K562 (cell line): ENCODE measurements at regions not wholly inside any gene's neighbourhood (a gene's known extent, or its start where the extent isn't known, plus 50 kb on each side); places are given as distances from the start of the nearest gene placed in this dataset.

Experiments
- ATAC-seq: fragments of 200-7000 bp; cut with Tn5 transposase; 3 replicates; pipeline ENCODE4 v1.9.1; 2020; ENCODE audit warnings: moderate library complexity
- BruUV-seq: library from RNA; stranded (reverse); fragments of 400-500 nt; replicated peaks from 2 replicates; lab custom pipeline; 2021; lab: Mats Ljungman, UMichigan
- CTCF ChIA-PET: fragments of 300-600 bp; formaldehyde crosslinking; extraction: SDS; loops from one replicate; lab custom pipeline; 2021; ENCODE audit warnings: low intra/inter-chr PET ratio; lab: Yijun Ruan, JAX
- POLR2A ChIA-PET: fragments of 300-600, 350-650 bp; sonication (Branson Sonifier 250); formaldehyde crosslinking; extraction: SDS; loops from one replicate; lab custom pipeline; 2021; ENCODE audit warnings: antibody characterized with exemption, inconsistent platforms; lab: Yijun Ruan, JAX
- DNase-seq, 4 experiments: peaks; one replicate each; pipeline versions ENCODE4 v3.0.0 to v3.0.0-alpha.2; 2011 to 2018; ENCODE audit warnings: low spot score in 3 of 4, mixed read lengths in 3 of 4; ENCODE audit errors: extremely low read depth in 1 of 4
- FAIRE-seq: peaks from 2 replicates; lab custom pipeline; 2011; peaks lifted over from hg19 to GRCh38; lab: Jason Lieb, UNC
- H2AFZ ChIP-seq: 2 replicates; pipeline ENCODE4 v1.6.0; 2011; ENCODE audit warnings: low read depth, low read length, control low read depth, inconsistent platforms
- H3K27ac ChIP-seq: fragments of 200-600 bp; 3 replicates; pipeline ENCODE4 v1.8.0; 2011; ENCODE audit warnings: low read depth, mild to moderate bottlenecking, control low read depth, inconsistent platforms, low read length, moderate library complexity, mixed read lengths; ENCODE audit errors: extremely low read depth
- H3K27me3 ChIP-seq, 2 experiments: fragments of 300-600 bp in 1 of 2; 2 replicates in 1 of 2; 3 replicates in 1 of 2; pipeline versions ENCODE4 v1.6.0 to v1.8.0; 2011; ENCODE audit warnings: inconsistent platforms in 2 of 2, low read length in 2 of 2, mild to moderate bottlenecking in 1 of 2, mixed read lengths in 1 of 2, moderate library complexity in 1 of 2; ENCODE audit not compliant: control insufficient read depth in 2 of 2, insufficient read depth in 2 of 2
- H3K36me3 ChIP-seq: fragments of 300-600 bp; 3 replicates; pipeline ENCODE4 v1.8.0; 2011; ENCODE audit warnings: mild to moderate bottlenecking, low read length, inconsistent platforms; ENCODE audit not compliant: control insufficient read depth, insufficient read depth
- H3K4me1 ChIP-seq, 2 experiments: fragments of 200-600 bp in 1 of 2; replicated peaks in 1 of 2; 2 replicates in 1 of 2; 3 replicates in 1 of 2; pipeline versions ENCODE4 v1.5.1 to v1.8.0; 2011; ENCODE audit warnings: inconsistent platforms in 2 of 2, low read length in 2 of 2, mild to moderate bottlenecking in 1 of 2, mixed read lengths in 1 of 2, moderate library complexity in 1 of 2; ENCODE audit not compliant: control insufficient read depth in 2 of 2, insufficient read depth in 2 of 2
- H3K4me2 ChIP-seq: 2 replicates; pipeline ENCODE4 v1.6.1; 2011; ENCODE audit warnings: low read length, control low read depth, inconsistent platforms, mixed read lengths; ENCODE audit not compliant: insufficient read depth
- H3K4me3 ChIP-seq: fragments of 200-600 bp; sonication (generic), shearing (Covaris generic); 2 replicates; pipeline ENCODE4 v1.5.1; 2016; ENCODE audit warnings: control low read depth, inconsistent platforms
- H3K79me2 ChIP-seq: fragments of 200-600 bp; 3 replicates; pipeline ENCODE4 v1.8.0; 2011; ENCODE audit warnings: low read length, inconsistent platforms; ENCODE audit not compliant: control insufficient read depth, insufficient read depth
- H3K9ac ChIP-seq, 2 experiments: 2 replicates each; pipeline versions ENCODE4 v1.6.0 to v1.6.1; 2011; ENCODE audit warnings: low read depth in 2 of 2, low read length in 2 of 2, control low read depth in 1 of 2, inconsistent platforms in 1 of 2, mild to moderate bottlenecking in 1 of 2, mixed read lengths in 1 of 2; ENCODE audit not compliant: insufficient read depth in 1 of 2
- H3K9me1 ChIP-seq: one replicate; pipeline ENCODE4 v1.6.0; 2011; ENCODE audit warnings: inconsistent platforms, mild to moderate bottlenecking, low read length, moderate library complexity; ENCODE audit not compliant: control insufficient read depth, insufficient read depth
- H3K9me3 ChIP-seq: replicated peaks from 2 replicates; pipeline ENCODE4 v1.5.1; 2011; ENCODE audit warnings: low read depth, low read length, inconsistent platforms; ENCODE audit not compliant: control insufficient read depth, insufficient read depth
- H4K20me1 ChIP-seq: replicated peaks from 2 replicates; pipeline ENCODE4 v1.6.1; 2011; ENCODE audit warnings: low read length, inconsistent platforms, mixed read lengths; ENCODE audit not compliant: control insufficient read depth, insufficient read depth
- CSDE1 ChIP-seq, 2 experiments: fragments of 450-650 bp; IDR thresholded peaks; 2 replicates each; pipeline ENCODE4 v1.6.1; 2016; ENCODE audit warnings: mild to moderate bottlenecking in 1 of 2
- ETV6 ChIP-seq, 3 experiments: fragments of 150-350 bp in 1 of 3; sonication (generic) in 1 of 3; formaldehyde crosslinking in 1 of 3; IDR thresholded peaks; 2 replicates each; pipeline versions ENCODE4 v1.6.1 to v1.8.0; 2014 to 2022; ENCODE audit warnings: borderline replicate concordance in 2 of 3, low read depth in 2 of 3, antibody characterized with exemption in 1 of 3, low read length in 1 of 3, mild to moderate bottlenecking in 1 of 3, missing genetic modification reagents in 1 of 3
- FIP1L1 ChIP-seq: fragments of 200-400 bp; formaldehyde crosslinking; IDR thresholded peaks from 2 replicates; pipeline ENCODE4 v1.6.1; 2018; ENCODE audit warnings: mild to moderate bottlenecking, low read depth, low read length; ENCODE audit not compliant: poor library complexity, severe bottlenecking
- FOXJ2 ChIP-seq: fragments of 200-800 bp; sonication (Bioruptor generic); IDR thresholded peaks from 2 replicates; pipeline ENCODE4 v1.6.1; 2016; ENCODE audit warnings: missing genetic modification characterization, missing compliant biosample characterization
- GTF2A2 ChIP-seq: IDR thresholded peaks from 2 replicates; pipeline ENCODE4 v1.6.1; 2016; ENCODE audit warnings: mild to moderate bottlenecking, missing genetic modification characterization, missing compliant biosample characterization
- GTF2F1 ChIP-seq: IDR thresholded peaks from 2 replicates; pipeline ENCODE4 v1.6.1; 2011; ENCODE audit warnings: low read depth, low read length, improper control_type of control experiment
- PHF21A ChIP-seq: fragments of 450-650 bp; IDR thresholded peaks from 2 replicates; pipeline ENCODE4 v1.6.1; 2017; ENCODE audit warnings: low read depth, borderline replicate concordance
- RAD21 ChIP-seq, 2 experiments: fragments of 250-450 bp in 1 of 2; fragments of 450-650 bp in 1 of 2; sonication (Bioruptor Pico) in 1 of 2; formaldehyde crosslinking in 1 of 2; IDR thresholded peaks in 1 of 2; conservative IDR thresholded peaks in 1 of 2; 2 replicates each; pipeline versions ENCODE4 v1.4.0 to v1.8.0; 2020 to 2022; ENCODE audit warnings: mild to moderate bottlenecking in 2 of 2, moderate library complexity in 1 of 2
- RBFOX2 ChIP-seq: fragments of 200-400 bp; formaldehyde crosslinking; IDR thresholded peaks from 2 replicates; pipeline ENCODE4 v1.6.1; 2017; ENCODE audit warnings: low read depth, mild to moderate bottlenecking, low read length, moderate library complexity
- ZFPM2 ChIP-seq: fragments of 250-450 bp; sonication (Bioruptor Pico); IDR thresholded peaks from 2 replicates; pipeline ENCODE4 v1.5.1; 2022; ENCODE audit warnings: mild to moderate bottlenecking
- WGBS: fragments of 100-300 bp; shearing (Covaris generic); methylation state at CpG from one replicate; pipeline ENCODE4 v1.1.6; 2016; ENCODE audit warnings: low coverage, mixed read lengths; ENCODE audit not compliant: insufficient coverage; ENCODE audit errors: missing lambda C conversion rate; 5-methylcytosine and 5-hydroxymethylcytosine counted together
- in situ Hi-C: fragments of 300-500 bp; cut with MboI; formaldehyde crosslinking; loops from 4 replicates; pipeline ENCODE4 v1.15.0; 2018; ENCODE audit warnings: inconsistent platforms, mixed read lengths
- intact Hi-C: fragments of 100-400 bp; cut with micrococcal nuclease; formaldehyde crosslinking; loops from 2 replicates; pipeline ENCODE4 v1.14.2; 2022
- TF ChIP-seq, protein P1 (sequence below): fragments of 200-400 bp; formaldehyde crosslinking; IDR thresholded peaks from 2 replicates; pipeline ENCODE4 v1.6.1; 2017; ENCODE audit warnings: mild to moderate bottlenecking, low read depth, low read length, moderate library complexity
- TF ChIP-seq, protein P2 (sequence below): sonication (generic); formaldehyde crosslinking; IDR thresholded peaks from 2 replicates; pipeline ENCODE4 v1.8.1; 2023; ENCODE audit warnings: mild to moderate bottlenecking, missing genetic modification reagents
- TF ChIP-seq, protein P3 (sequence below): fragments of 450-650 bp; formaldehyde crosslinking; conservative IDR thresholded peaks from 2 replicates; pipeline ENCODE4 v1.4.0; 2022; ENCODE audit warnings: mild to moderate bottlenecking, missing genetic modification characterization
- TF ChIP-seq, protein P4 (sequence below): fragments of 450-650 bp; IDR thresholded peaks from 2 replicates; pipeline ENCODE4 v1.6.1; 2014; ENCODE audit warnings: low read depth, mild to moderate bottlenecking, moderate library complexity, borderline replicate concordance

DNA sequence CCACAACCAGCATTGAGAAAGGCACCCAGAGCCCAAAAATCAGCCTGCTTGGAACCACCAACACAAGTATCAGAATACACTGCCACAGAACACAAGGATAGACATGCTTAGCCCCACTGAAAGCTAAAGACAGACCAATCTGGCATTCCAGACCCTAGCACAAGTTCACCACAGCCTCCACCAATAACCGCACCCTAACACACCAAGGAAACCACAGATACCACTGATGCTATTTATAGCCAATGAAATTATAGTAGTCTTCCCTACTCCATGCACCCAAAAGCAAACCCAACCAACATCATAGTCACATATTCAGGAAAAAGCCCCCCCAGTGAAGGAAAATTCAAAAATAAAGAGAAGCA lies 83.9 kb upstream of the STT3B start:
- Histone ChIP-seq H3K9ac (no peak overlapping the region), H4K20me1 (no peaks in the 10 kb centered on the region), H3K9me1 (no peaks in the 10 kb centered on the region), H3K4me1 (peaks cover 0 to 6% of the 10 kb centered on the region in 2 experiments; a peak in 2 of 5 replicates), H3K36me3 (no peaks in the 10 kb centered on the region), H3K79me2 (no peaks in the 10 kb centered on the region), H3K9me3 (no peaks in the 10 kb centered on the region), H2AFZ (no peak overlapping the region), H3K4me2 (no peak overlapping the region), H3K27me3 (peaks cover 13 to 14% of the 10 kb centered on the region in 2 experiments), H3K27ac (no peak overlapping the region), H3K4me3 (no peak overlapping the region)
- BruUV-seq: no TSS peak
- POLR2A ChIA-PET: interaction anchor here (0.7 kb wide), 1 partner anchor 344 kb away, joined by 4 read pairs; no protein-coding TSS in a partner anchor
- intact Hi-C loops: loop anchor here (1.0 kb wide), 1 partner anchor 108 kb away; no protein-coding TSS in a partner anchor
- in situ Hi-C loops: no loop called here
- ATAC-seq: no peak
- DNase-seq: no peak
- CTCF ChIA-PET: no interaction called here
- no peak for FAIRE-seq
- 38% methylated on average over 1 of the region's 1 CpG for WGBS
- TF ChIP-seq ZFPM2 (CRISPR knock-in tag): no peak
- no peak for TF ChIP-seq CSDE1 (IDR thresholded peaks at IDR 0.05)
- TF ChIP-seq, protein P1, sequence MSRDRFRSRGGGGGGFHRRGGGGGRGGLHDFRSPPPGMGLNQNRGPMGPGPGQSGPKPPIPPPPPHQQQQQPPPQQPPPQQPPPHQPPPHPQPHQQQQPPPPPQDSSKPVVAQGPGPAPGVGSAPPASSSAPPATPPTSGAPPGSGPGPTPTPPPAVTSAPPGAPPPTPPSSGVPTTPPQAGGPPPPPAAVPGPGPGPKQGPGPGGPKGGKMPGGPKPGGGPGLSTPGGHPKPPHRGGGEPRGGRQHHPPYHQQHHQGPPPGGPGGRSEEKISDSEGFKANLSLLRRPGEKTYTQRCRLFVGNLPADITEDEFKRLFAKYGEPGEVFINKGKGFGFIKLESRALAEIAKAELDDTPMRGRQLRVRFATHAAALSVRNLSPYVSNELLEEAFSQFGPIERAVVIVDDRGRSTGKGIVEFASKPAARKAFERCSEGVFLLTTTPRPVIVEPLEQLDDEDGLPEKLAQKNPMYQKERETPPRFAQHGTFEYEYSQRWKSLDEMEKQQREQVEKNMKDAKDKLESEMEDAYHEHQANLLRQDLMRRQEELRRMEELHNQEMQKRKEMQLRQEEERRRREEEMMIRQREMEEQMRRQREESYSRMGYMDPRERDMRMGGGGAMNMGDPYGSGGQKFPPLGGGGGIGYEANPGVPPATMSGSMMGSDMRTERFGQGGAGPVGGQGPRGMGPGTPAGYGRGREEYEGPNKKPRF: no peak
- no peak for TF ChIP-seq ETV6 (IDR thresholded peaks at IDR 0.05; ENCODE audit: borderline replicate concordance in 1 of 2, low read depth in 2 of 2, low read length in 1 of 2)
- no peak for TF ChIP-seq ETV6 (CRISPR knock-in tag; IDR thresholded peaks at IDR 0.05; ENCODE audit: borderline replicate concordance)
- TF ChIP-seq, protein P2, sequence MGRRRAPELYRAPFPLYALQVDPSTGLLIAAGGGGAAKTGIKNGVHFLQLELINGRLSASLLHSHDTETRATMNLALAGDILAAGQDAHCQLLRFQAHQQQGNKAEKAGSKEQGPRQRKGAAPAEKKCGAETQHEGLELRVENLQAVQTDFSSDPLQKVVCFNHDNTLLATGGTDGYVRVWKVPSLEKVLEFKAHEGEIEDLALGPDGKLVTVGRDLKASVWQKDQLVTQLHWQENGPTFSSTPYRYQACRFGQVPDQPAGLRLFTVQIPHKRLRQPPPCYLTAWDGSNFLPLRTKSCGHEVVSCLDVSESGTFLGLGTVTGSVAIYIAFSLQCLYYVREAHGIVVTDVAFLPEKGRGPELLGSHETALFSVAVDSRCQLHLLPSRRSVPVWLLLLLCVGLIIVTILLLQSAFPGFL: no peak
- TF ChIP-seq RBFOX2: no peak
- TF ChIP-seq, protein P3, sequence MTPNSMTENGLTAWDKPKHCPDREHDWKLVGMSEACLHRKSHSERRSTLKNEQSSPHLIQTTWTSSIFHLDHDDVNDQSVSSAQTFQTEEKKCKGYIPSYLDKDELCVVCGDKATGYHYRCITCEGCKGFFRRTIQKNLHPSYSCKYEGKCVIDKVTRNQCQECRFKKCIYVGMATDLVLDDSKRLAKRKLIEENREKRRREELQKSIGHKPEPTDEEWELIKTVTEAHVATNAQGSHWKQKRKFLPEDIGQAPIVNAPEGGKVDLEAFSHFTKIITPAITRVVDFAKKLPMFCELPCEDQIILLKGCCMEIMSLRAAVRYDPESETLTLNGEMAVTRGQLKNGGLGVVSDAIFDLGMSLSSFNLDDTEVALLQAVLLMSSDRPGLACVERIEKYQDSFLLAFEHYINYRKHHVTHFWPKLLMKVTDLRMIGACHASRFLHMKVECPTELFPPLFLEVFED (CRISPR knock-in tag): no peak
- no peak for TF ChIP-seq FOXJ2 (tag)
- no peak for TF ChIP-seq RAD21 (CRISPR knock-in tag; conservative IDR thresholded peaks at IDR 0.05 in 1 of 2, IDR thresholded peaks at IDR 0.05 in 1 of 2)
- TF ChIP-seq, protein P4, sequence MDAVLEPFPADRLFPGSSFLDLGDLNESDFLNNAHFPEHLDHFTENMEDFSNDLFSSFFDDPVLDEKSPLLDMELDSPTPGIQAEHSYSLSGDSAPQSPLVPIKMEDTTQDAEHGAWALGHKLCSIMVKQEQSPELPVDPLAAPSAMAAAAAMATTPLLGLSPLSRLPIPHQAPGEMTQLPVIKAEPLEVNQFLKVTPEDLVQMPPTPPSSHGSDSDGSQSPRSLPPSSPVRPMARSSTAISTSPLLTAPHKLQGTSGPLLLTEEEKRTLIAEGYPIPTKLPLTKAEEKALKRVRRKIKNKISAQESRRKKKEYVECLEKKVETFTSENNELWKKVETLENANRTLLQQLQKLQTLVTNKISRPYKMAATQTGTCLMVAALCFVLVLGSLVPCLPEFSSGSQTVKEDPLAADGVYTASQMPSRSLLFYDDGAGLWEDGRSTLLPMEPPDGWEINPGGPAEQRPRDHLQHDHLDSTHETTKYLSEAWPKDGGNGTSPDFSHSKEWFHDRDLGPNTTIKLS: no peak
- TF ChIP-seq PHF21A: no peak
- TF ChIP-seq GTF2A2 (tag): no peak
- no peak for TF ChIP-seq FIP1L1
- TF ChIP-seq GTF2F1: no peak
